OCI-LY7 (cell line): ENCODE measurements at regions not wholly inside any gene's neighbourhood (a gene's known extent, or its start where the extent isn't known, plus 50 kb on each side); places are given as distances from the start of the nearest gene placed in this dataset.

Experiments used
- EZH2phosphoT487 ChIP-seq: fragments of 200-600 bp; sonication (generic); IDR thresholded peaks from 2 replicates; pipeline ENCODE4 v1.6.1; 2018; ENCODE audit warnings: low read depth, borderline replicate concordance, mild to moderate bottlenecking, mixed run types, antibody characterized with exemption, low read length, moderate library complexity, mixed read lengths
- TF ChIP-seq, protein P1 (sequence below): fragments of 200-600 bp; sonication (generic); conservative IDR thresholded peaks from 2 replicates; pipeline ENCODE4 v1.5.1; 2014; ENCODE audit warnings: mild to moderate bottlenecking, antibody characterized with exemption, low read length, moderate library complexity, mixed read lengths

DNA sequence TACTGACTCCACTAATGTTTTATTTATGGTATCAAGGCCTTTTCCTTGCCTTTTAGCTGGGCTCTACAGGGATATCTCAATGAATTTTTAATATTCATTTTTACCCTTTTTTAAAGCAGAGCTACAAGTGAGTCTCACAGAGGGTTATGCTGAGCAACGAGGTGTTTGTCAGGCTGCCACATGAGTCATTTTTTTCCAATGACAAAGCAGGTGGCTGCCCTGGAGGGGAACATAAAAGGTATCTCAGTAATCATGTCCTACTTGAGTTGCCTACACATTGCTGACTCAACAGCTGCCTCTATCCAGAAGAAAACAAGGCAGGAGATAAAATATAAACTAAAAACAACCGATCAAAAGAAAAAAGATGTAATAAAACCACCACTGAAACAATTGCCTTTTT is 1004.9 kb upstream of the POT1 start:
- TF ChIP-seq, protein P1, sequence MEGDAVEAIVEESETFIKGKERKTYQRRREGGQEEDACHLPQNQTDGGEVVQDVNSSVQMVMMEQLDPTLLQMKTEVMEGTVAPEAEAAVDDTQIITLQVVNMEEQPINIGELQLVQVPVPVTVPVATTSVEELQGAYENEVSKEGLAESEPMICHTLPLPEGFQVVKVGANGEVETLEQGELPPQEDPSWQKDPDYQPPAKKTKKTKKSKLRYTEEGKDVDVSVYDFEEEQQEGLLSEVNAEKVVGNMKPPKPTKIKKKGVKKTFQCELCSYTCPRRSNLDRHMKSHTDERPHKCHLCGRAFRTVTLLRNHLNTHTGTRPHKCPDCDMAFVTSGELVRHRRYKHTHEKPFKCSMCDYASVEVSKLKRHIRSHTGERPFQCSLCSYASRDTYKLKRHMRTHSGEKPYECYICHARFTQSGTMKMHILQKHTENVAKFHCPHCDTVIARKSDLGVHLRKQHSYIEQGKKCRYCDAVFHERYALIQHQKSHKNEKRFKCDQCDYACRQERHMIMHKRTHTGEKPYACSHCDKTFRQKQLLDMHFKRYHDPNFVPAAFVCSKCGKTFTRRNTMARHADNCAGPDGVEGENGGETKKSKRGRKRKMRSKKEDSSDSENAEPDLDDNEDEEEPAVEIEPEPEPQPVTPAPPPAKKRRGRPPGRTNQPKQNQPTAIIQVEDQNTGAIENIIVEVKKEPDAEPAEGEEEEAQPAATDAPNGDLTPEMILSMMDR = no peak
- TF ChIP-seq EZH2phosphoT487 = no peak
